ENCODE measurements at regions not wholly inside any gene's neighbourhood (a gene's known extent, or its start where the extent isn't known, plus 50 kb on each side); places are given as distances from the start of the nearest gene placed in this dataset.
"Not testable (repeated sequence)": the region's sequence is repeated elsewhere in the genome, so short reads cannot be mapped to it uniquely, and the experiment has no call there.

DNA sequence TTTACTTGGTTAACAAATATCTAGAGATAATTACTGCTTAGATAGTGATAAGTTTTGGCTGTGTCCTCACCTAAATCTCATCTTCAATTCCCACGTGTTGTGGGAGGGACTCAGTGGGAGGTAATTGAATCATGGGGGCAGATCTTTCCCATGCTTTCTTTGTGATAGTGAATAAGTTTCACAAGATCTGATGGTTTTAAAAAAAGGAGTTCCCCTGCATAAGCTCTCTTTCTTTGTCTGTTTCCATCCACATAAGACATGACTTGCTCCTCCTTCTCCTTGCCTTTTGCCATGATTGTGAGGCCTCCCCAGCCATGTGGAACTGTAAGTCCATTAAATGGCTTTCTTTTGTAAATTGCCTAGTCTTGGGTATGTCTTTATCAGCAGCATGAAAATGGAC is 266.0 kb upstream of the ANKRD50 start:
- DNase-seq: not testable (repeated sequence)

- no peak for DNase-seq
These were observed 264.5 kb upstream of the ANKRD50 start for GRCh38 chr4:124977045-124977444.

GRCh38 chr4:124974152-124974551 is 261.6 kb upstream of the ANKRD50 start:
- DNase-seq: no peak

DNA sequence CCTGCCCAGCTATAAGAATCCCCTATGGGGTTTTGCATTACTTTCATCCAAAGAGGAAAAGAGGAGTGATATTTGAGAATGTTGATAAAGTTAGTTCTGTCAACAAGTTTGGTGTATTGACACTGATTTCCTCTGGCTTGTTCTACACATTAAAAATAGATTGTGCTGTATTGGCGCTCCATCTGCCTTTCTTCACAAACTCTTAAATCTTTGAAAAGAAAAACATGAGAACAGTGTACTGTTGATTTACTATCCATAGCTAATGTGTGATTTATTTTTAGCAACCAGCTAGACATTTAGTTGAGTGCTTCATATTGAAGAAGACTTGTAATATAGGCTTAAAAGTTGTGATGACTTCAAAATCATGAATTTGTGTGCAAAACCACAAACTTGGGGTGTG is 261.2 kb upstream of the ANKRD50 start:
- DNase-seq: no peak

GRCh38 chr4:124970011-124970410 is 257.5 kb upstream of the ANKRD50 start:
- DNase-seq: no peak

- no peak for DNase-seq
These were observed 253.0 kb upstream of the ANKRD50 start for GRCh38 chr4:124965497-124965891.

- DNase-seq: no peak
These were observed 252.4 kb upstream of the ANKRD50 start for GRCh38 chr4:124964852-124965496.

- DNase-seq: no peak
These were observed 251.7 kb upstream of the ANKRD50 start for GRCh38 chr4:124964251-124964650.

GRCh38 chr4:124961138-124961750 is 248.7 kb upstream of the ANKRD50 start:
- DNase-seq: no peak

DNA sequence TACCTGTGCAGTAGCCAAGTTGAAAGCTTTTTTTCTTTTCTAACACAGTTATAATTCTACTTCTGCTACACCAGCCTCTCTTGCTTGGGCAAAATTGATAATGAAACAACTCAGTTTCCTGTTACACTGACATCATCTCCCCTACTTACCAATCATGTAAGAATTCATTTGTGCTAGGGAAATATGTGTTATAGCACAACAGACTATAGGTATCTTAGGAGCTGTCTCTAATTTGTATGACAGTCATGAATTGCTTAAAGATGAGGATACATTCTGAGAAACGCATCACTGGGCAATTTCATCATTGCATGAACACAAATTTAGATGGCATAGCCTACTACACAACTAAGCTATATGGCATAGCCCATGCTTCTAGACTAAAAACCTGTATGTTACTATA is 246.3 kb upstream of the ANKRD50 start:
- DNase-seq: no peak

- DNase-seq: no peak
These were observed 242.9 kb upstream of the ANKRD50 start for GRCh38 chr4:124955476-124955875.

- no peak for DNase-seq
These were observed 241.5 kb upstream of the ANKRD50 start for GRCh38 chr4:124954046-124954445.

- no peak for DNase-seq
These were observed 241.0 kb upstream of the ANKRD50 start for GRCh38 chr4:124953486-124953885.

DNA sequence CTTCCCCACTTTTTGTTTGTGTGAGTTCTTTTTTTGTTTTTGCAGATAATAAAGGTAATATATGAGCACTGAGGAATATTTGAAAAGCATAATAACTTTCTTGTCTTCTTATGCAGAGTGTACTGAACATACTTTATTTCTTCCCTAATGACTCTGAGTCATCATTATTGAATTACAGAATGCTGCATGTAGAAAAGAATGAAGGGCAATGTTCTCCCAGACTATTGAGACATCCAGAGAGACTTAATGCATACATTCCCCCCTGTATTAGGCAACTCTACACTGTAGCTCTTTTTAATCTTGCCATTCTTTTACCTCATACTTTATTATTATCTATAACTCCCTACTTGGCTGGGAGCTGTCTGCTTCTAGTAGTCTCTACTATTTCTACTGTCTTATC is 240.5 kb upstream of the ANKRD50 start:
- DNase-seq: no peak

- DNase-seq: no peak
These were observed 240.1 kb upstream of the ANKRD50 start for GRCh38 chr4:124952601-124953000.

DNA sequence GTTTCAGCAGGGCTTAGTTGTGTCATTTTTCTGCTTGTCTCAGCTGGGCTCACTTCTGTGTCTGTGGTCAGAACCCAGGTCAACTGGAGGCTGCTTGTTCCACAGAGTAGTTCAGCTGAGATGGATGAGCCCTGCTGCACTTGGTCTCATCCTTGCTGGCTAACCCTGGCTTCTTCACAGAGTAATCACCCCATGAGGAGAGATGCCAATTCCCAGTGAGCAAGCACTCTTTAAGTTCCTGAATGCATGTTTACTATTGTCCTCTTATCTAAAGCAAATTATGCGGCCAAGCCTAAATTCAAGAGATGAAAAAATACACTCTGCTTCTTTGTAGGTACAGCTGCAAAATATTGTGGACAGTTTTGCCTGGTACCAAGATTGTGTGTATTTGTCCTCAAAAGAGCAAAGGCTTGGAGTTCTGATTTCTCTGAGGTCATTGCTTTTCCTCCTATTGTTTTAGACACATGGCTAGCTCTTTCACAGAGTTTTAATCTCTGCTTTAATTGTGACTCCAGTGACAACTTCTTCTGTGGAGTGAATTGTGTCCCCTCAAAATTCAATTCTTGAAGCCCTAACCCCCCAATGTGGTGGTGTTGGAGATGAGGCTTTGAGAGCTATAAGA is 236.6 kb upstream of the ANKRD50 start:
- no peak for DNase-seq

DNA sequence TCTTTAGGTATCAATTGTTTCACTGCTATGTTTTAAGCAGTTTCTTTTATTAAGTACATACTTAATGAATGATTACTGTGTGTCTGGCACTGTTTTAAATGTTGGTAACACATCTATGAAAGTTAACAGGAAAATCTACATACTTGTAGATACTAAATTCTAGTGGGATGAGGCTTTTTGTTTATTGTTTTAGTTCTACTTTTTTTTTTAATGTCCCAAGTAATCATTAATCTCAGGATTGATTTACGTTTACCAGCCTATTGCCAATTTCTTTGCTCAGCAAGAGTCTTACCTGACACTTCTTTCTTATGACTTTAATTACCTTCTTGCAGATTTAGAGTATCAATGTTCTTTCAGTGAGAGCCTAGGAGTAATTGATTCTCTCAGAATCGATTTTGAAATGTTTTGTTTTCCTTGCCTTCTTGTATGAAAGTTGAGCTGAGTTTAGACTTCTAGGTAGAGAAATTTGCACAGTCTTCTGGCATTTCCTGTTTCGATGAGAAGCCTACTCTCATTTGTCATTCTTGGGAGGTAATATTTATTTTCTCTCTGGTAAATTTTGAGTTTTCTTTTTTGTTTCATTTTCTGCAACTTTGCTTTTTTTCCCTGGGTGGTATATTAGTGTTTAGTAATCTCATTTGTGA is 235.2 kb upstream of the ANKRD50 start:
- DNase-seq: no peak

GRCh38 chr4:124946696-124947095 is 234.2 kb upstream of the ANKRD50 start:
- DNase-seq: no peak

DNA sequence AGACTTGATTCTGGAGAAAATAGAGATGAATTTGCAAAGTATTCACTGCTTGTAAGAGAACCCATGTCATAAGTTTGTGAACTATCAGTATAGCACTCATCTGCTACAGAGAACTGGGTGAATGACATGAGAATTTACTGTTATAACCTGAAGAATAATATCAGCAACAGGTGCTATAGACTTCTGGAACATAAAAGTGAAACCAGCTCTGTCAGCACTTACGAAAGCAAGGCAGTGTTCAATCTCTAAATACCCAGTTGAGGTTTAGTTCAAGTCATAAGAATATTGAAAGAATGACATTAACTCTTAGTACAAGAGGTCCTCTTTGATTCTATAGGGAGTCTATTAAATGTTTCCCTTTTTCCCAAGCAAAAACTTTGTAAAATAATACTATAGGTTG is 232.9 kb upstream of the ANKRD50 start:
- no peak for DNase-seq

GRCh38 chr4:124943938-124944337 is 231.4 kb upstream of the ANKRD50 start:
- DNase-seq: no peak

- no peak for DNase-seq
These were observed 230.8 kb upstream of the ANKRD50 start for GRCh38 chr4:124943145-124943889.

DNA sequence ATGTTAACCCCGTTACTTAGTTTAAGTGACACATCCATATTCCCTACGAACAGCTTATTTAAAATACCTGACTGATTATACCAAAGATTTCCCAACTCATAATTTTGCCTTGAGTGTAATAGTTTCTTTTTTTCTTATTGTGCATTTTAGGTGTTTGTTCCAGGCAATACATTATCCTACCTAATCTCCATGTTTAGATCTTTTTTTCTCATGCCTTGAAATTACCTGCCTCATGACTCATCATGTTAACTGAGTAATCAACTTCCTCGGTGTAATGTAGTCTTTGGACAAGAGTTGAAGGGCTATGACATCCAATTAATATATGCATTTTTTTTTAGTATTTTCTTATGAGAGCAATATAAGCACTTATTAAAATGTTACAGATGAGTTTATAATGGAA is 228.7 kb upstream of the ANKRD50 start:
- DNase-seq: no peak

DNA sequence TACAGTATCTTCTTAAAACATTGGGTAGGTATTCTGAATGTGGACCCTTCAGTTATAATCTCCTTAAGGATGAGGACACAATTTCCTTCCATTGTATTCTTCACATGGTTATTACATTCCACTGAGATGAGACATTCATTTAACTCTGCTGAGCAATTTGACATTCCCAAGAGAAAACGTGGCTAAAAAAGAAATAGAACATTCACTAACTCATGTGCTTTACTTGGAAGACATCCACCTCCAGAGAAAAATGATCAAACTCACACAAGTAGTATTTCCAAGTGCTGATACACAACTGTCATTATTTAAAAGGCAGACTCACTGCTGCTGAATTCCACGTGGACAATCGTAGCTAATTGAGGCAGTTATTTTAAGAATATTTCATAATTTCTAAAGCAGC is 227.9 kb upstream of the ANKRD50 start:
- DNase-seq: no peak

Measured in T1000 (cell line).